HepG2 (cell line): ENCODE measurements at regions not wholly inside any gene's neighbourhood (a gene's known extent, or its start where the extent isn't known, plus 50 kb on each side); places are given as distances from the start of the nearest gene placed in this dataset.

Source experiments
- EHMT2 ChIP-seq: fragments of 200-600 bp; sonication (generic); IDR thresholded peaks from 2 replicates; pipeline ENCODE4 v1.7.0; 2017; ENCODE audit warnings: antibody characterized with exemption, low read depth, low read length, borderline replicate concordance
- SETDB1 ChIP-seq: sonication (generic); formaldehyde crosslinking; IDR thresholded peaks from 2 replicates; pipeline ENCODE4 v1.5.1; 2020; ENCODE audit warnings: missing genetic modification reagents, mild to moderate bottlenecking, borderline replicate concordance
- ZFP36L1 ChIP-seq: sonication (generic); formaldehyde crosslinking; IDR thresholded peaks from 2 replicates; pipeline ENCODE4 v1.8.0; 2022; ENCODE audit warnings: mild to moderate bottlenecking, missing genetic modification reagents, moderate library complexity
- ZFP90 ChIP-seq: sonication (generic); formaldehyde crosslinking; IDR thresholded peaks from 2 replicates; pipeline ENCODE4 v1.8.0; 2022; ENCODE audit warnings: missing genetic modification reagents, mild to moderate bottlenecking, inconsistent platforms, borderline replicate concordance
- ZNF484 ChIP-seq: sonication (generic); formaldehyde crosslinking; IDR thresholded peaks from 2 replicates; pipeline ENCODE4 v1.5.1; 2020; ENCODE audit warnings: mild to moderate bottlenecking, low read depth, missing genetic modification reagents, borderline replicate concordance
- ZNF557 ChIP-seq: sonication (generic); formaldehyde crosslinking; IDR thresholded peaks from 2 replicates; pipeline ENCODE4 v1.4.0; 2020; ENCODE audit warnings: missing genetic modification reagents
- ZNF615 ChIP-seq: sonication (generic); formaldehyde crosslinking; IDR thresholded peaks from 2 replicates; pipeline ENCODE4 v1.5.0; 2020; ENCODE audit warnings: mild to moderate bottlenecking, missing genetic modification reagents, borderline replicate concordance
- ZNF891 ChIP-seq: sonication (generic); formaldehyde crosslinking; IDR thresholded peaks from 2 replicates; pipeline ENCODE4 v1.5.0; 2020; ENCODE audit warnings: mild to moderate bottlenecking, missing genetic modification reagents
- TF ChIP-seq, protein P1 (sequence below), 2 experiments: fragments of 450-650 bp in 1 of 2; sonication (generic) in 1 of 2; formaldehyde crosslinking in 1 of 2; IDR thresholded peaks; 2 replicates each; pipeline versions ENCODE4 v1.6.1 to v1.8.0; 2016 to 2022; ENCODE audit warnings: antibody characterized with exemption in 1 of 2, mild to moderate bottlenecking in 1 of 2, missing genetic modification reagents in 1 of 2
- TF ChIP-seq, protein P2 (sequence below): sonication (generic); formaldehyde crosslinking; IDR thresholded peaks from 2 replicates; pipeline ENCODE4 v1.4.0; 2020; ENCODE audit warnings: missing genetic modification reagents, borderline replicate concordance
- TF ChIP-seq, protein P3 (sequence below): sonication (generic); formaldehyde crosslinking; IDR thresholded peaks from 2 replicates; pipeline ENCODE4 v1.5.0; 2020; ENCODE audit warnings: mild to moderate bottlenecking, missing genetic modification reagents, borderline replicate concordance
- TF ChIP-seq, protein P4 (sequence below): sonication (generic); formaldehyde crosslinking; IDR thresholded peaks from 2 replicates; pipeline ENCODE4 v1.5.1; 2020; ENCODE audit warnings: missing genetic modification reagents, mild to moderate bottlenecking, borderline replicate concordance

DNA sequence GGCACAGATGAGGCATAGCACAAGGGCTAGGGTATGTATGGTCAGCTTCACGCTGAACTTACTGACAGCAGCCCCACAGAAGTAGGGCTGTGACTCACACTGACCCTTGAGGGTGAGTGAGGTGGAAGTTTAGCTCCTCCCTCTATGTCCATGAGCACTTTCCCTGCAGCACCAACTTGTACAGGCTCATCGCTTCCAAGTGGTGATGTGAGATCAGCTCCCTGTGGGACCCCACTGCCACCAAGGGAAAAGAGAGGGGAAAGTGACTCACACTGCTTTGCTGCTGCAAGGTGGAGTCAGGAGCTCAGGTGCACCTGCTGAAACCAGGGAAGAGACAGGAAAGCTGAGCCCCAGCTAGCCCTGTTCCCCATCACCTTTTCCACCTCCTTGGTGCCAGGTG is 91.5 kb downstream of the TEX51 start (continued):
- TF ChIP-seq, protein P1, sequence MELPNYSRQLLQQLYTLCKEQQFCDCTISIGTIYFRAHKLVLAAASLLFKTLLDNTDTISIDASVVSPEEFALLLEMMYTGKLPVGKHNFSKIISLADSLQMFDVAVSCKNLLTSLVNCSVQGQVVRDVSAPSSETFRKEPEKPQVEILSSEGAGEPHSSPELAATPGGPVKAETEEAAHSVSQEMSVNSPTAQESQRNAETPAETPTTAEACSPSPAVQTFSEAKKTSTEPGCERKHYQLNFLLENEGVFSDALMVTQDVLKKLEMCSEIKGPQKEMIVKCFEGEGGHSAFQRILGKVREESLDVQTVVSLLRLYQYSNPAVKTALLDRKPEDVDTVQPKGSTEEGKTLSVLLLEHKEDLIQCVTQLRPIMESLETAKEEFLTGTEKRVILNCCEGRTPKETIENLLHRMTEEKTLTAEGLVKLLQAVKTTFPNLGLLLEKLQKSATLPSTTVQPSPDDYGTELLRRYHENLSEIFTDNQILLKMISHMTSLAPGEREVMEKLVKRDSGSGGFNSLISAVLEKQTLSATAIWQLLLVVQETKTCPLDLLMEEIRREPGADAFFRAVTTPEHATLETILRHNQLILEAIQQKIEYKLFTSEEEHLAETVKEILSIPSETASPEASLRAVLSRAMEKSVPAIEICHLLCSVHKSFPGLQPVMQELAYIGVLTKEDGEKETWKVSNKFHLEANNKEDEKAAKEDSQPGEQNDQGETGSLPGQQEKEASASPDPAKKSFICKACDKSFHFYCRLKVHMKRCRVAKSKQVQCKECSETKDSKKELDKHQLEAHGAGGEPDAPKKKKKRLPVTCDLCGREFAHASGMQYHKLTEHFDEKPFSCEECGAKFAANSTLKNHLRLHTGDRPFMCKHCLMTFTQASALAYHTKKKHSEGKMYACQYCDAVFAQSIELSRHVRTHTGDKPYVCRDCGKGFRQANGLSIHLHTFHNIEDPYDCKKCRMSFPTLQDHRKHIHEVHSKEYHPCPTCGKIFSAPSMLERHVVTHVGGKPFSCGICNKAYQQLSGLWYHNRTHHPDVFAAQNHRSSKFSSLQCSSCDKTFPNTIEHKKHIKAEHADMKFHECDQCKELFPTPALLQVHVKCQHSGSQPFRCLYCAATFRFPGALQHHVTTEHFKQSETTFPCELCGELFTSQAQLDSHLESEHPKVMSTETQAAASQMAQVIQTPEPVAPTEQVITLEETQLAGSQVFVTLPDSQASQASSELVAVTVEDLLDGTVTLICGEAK (IDR thresholded peaks at IDR 0.05): no peak
- TF ChIP-seq, protein P1 (CRISPR knock-in tag; IDR thresholded peaks at IDR 0.05): no peak; the same call in 1 of the 2 replicates
- TF ChIP-seq ZNF615 (CRISPR knock-in tag) (no peak), ZFP36L1 (CRISPR knock-in tag) (no peak), SETDB1 (CRISPR knock-in tag) (no peak), ZNF891 (no peak), ZNF557 (no peak), EHMT2 (no peak), ZNF484 (CRISPR knock-in tag) (no peak), ZFP90 (CRISPR knock-in tag) (no peak)
- TF ChIP-seq, protein P2, sequence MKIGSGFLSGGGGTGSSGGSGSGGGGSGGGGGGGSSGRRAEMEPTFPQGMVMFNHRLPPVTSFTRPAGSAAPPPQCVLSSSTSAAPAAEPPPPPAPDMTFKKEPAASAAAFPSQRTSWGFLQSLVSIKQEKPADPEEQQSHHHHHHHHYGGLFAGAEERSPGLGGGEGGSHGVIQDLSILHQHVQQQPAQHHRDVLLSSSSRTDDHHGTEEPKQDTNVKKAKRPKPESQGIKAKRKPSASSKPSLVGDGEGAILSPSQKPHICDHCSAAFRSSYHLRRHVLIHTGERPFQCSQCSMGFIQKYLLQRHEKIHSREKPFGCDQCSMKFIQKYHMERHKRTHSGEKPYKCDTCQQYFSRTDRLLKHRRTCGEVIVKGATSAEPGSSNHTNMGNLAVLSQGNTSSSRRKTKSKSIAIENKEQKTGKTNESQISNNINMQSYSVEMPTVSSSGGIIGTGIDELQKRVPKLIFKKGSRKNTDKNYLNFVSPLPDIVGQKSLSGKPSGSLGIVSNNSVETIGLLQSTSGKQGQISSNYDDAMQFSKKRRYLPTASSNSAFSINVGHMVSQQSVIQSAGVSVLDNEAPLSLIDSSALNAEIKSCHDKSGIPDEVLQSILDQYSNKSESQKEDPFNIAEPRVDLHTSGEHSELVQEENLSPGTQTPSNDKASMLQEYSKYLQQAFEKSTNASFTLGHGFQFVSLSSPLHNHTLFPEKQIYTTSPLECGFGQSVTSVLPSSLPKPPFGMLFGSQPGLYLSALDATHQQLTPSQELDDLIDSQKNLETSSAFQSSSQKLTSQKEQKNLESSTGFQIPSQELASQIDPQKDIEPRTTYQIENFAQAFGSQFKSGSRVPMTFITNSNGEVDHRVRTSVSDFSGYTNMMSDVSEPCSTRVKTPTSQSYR: no peak; the same call in 1 of the 2 replicates
- TF ChIP-seq, protein P3, sequence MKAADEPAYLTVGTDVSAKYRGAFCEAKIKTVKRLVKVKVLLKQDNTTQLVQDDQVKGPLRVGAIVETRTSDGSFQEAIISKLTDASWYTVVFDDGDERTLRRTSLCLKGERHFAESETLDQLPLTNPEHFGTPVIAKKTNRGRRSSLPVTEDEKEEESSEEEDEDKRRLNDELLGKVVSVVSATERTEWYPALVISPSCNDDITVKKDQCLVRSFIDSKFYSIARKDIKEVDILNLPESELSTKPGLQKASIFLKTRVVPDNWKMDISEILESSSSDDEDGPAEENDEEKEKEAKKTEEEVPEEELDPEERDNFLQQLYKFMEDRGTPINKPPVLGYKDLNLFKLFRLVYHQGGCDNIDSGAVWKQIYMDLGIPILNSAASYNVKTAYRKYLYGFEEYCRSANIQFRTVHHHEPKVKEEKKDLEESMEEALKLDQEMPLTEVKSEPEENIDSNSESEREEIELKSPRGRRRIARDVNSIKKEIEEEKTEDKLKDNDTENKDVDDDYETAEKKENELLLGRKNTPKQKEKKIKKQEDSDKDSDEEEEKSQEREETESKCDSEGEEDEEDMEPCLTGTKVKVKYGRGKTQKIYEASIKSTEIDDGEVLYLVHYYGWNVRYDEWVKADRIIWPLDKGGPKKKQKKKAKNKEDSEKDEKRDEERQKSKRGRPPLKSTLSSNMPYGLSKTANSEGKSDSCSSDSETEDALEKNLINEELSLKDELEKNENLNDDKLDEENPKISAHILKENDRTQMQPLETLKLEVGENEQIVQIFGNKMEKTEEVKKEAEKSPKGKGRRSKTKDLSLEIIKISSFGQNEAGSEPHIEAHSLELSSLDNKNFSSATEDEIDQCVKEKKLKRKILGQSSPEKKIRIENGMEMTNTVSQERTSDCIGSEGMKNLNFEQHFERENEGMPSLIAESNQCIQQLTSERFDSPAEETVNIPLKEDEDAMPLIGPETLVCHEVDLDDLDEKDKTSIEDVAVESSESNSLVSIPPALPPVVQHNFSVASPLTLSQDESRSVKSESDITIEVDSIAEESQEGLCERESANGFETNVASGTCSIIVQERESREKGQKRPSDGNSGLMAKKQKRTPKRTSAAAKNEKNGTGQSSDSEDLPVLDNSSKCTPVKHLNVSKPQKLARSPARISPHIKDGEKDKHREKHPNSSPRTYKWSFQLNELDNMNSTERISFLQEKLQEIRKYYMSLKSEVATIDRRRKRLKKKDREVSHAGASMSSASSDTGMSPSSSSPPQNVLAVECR (CRISPR knock-in tag): no peak
- TF ChIP-seq, protein P4, sequence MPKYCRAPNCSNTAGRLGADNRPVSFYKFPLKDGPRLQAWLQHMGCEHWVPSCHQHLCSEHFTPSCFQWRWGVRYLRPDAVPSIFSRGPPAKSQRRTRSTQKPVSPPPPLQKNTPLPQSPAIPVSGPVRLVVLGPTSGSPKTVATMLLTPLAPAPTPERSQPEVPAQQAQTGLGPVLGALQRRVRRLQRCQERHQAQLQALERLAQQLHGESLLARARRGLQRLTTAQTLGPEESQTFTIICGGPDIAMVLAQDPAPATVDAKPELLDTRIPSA (CRISPR knock-in tag): no peak
